ENCODE measurements at regions not wholly inside any gene's neighbourhood (a gene's known extent, or its start where the extent isn't known, plus 50 kb on each side); places are given as distances from the start of the nearest gene placed in this dataset.
"Not testable (repeated sequence)": the region's sequence is repeated elsewhere in the genome, so short reads cannot be mapped to it uniquely, and the experiment has no call there.

DNA sequence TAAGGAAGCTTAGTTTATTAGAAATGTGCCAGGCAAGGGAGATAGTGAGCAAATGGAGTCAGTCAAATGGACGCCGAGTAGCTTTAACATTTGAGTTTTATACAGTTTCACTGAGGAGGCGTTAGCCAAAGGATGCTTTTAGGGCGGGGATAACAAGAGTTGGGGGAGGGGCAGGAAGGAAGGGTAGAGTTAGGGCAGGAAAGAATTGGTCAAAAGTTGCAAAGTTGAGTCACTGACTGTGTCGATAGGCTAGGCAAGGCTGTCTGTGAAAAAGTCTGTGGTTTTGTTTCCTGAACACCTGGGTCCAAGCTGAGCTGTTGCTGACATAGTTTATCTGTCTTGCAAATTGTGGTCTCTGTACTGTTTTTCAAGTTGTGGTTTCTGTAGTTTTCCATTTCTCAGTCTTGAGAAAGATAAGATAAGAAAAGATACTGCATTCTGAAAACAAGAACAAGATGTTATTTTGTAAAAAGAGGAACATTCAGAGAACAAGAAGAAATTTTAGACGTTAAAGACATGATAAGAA lies 62.6 kb upstream of the RESF1 start:
- TF ChIP-seq, protein P1, sequence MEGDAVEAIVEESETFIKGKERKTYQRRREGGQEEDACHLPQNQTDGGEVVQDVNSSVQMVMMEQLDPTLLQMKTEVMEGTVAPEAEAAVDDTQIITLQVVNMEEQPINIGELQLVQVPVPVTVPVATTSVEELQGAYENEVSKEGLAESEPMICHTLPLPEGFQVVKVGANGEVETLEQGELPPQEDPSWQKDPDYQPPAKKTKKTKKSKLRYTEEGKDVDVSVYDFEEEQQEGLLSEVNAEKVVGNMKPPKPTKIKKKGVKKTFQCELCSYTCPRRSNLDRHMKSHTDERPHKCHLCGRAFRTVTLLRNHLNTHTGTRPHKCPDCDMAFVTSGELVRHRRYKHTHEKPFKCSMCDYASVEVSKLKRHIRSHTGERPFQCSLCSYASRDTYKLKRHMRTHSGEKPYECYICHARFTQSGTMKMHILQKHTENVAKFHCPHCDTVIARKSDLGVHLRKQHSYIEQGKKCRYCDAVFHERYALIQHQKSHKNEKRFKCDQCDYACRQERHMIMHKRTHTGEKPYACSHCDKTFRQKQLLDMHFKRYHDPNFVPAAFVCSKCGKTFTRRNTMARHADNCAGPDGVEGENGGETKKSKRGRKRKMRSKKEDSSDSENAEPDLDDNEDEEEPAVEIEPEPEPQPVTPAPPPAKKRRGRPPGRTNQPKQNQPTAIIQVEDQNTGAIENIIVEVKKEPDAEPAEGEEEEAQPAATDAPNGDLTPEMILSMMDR (IDR thresholded peaks at IDR 0.05): no peak
- no peaks in the 10 kb centered on the region for H3K9me3 ChIP-seq
- H3K4me1 ChIP-seq: no peaks in the 10 kb centered on the region
- intact Hi-C loops (cut with DNase I): no loop called here
- H3K27me3 ChIP-seq: no peaks in the 10 kb centered on the region
- H3K36me3 ChIP-seq: no peaks in the 10 kb centered on the region
- no peak overlapping the region for H3K9ac ChIP-seq (ENCODE audit: low read depth in 2 of 2, low read length in 2 of 2)
- H3K27ac ChIP-seq: peak overlapping the region; percentile 62
- no peak overlapping the region for H3K4me3 ChIP-seq
- peak; percentile 63 for DNase-seq

DNA sequence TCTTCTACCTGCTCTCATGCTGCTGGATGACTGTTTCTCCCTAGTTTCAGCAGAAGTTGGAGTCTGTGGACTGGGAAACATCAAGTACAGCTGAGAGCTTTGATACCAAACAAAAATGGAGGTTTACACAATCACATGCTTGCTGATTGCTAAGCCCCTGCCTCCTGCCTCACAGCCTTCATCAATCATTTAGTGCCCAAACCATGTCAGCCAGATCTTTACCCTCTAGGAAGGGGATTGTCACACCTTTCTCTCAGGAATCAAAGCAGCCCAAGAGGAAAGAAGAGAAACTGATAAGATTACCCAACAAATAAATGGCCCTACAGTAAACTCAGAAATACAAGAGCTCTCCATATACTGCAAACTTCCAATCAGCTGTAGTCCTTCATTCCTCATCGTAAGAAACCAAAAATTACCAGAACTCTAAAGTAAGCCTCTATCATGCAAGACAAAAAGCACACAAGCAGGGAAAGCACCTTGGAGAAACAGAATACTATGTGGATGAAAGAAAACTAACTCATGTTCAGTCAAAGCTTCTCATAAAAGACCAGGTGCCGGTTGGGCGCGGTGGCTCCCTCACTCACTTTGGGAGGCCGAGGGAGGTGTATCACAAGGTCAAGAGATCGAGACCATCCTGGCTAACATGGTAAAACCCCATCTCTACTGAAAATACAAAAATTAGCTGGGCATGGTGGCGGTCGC lies 63.6 kb upstream of the RESF1 start:
- Histone ChIP-seq H3K36me3 (no peaks in the 10 kb centered on the region), H3K4me1 (no peaks in the 10 kb centered on the region), H3K9me3 (no peaks in the 10 kb centered on the region), H3K4me3 (no peak overlapping the region), H3K27ac (peak overlapping the region; percentile 62), H3K27me3 (no peaks in the 10 kb centered on the region), H3K9ac (ENCODE audit: low read depth in 2 of 2, low read length in 2 of 2) (no peak overlapping the region)
- intact Hi-C loops (cut with DNase I): no loop called here
- TF ChIP-seq, protein P1 (IDR thresholded peaks at IDR 0.05): no peak
- no peak for DNase-seq

DNA sequence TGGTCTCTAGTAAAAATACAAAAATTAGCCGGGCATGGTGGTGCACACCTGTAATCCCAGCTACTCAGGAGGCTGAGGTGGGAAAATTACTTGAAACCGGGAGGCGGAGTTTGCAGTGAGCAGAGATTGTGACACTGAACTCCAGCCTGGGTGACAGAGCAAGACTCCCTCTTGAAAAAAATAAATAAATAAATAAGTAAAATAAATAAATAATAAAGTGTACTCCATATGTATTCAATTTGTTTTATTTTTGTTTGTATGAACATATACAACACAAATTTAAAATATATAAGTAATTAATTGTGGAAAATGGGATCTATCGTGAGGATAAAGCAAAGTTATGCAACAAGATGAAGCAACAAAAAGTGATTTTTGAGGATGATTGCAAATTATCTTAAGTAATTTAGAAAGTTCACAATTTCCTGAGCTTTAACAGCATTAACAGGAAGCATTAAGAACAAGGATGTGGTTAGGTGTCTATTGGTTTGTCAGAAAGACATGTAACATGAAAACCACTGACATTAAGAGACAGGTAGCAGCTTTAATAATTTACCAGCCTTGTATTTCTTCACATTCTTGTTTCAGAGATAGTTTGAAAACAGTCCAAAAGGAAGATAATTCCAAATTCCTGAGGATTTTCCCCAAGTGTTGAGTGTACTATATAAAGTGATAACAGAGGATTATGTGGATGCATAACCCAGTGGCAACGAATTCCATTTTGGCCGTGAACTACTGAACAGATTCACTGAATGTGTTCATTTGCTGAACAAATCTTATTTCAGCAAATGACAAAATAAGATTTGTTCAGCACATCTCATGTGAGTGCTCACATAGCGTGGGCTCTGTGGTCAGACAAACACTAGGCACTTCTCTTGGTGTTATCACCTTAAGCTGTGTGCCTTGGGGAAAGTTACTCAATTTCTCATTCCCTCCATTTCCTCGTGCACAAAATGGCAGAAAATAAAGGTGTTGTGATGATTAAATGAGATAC lies 68.6 kb upstream of the RESF1 start:
- intact Hi-C loops (cut with DNase I): no loop called here
- Histone ChIP-seq H3K36me3 (no peaks in the 10 kb centered on the region), H3K27ac (peak overlapping the region; percentile 28), H3K9ac (ENCODE audit: low read depth in 2 of 2, low read length in 2 of 2) (no peak overlapping the region), H3K27me3 (no peaks in the 10 kb centered on the region), H3K4me1 (no peaks in the 10 kb centered on the region), H3K4me3 (no peak overlapping the region), H3K9me3 (no peaks in the 10 kb centered on the region)
- TF ChIP-seq, protein P1 (IDR thresholded peaks at IDR 0.05): no peak
- DNase-seq: no peak

DNA sequence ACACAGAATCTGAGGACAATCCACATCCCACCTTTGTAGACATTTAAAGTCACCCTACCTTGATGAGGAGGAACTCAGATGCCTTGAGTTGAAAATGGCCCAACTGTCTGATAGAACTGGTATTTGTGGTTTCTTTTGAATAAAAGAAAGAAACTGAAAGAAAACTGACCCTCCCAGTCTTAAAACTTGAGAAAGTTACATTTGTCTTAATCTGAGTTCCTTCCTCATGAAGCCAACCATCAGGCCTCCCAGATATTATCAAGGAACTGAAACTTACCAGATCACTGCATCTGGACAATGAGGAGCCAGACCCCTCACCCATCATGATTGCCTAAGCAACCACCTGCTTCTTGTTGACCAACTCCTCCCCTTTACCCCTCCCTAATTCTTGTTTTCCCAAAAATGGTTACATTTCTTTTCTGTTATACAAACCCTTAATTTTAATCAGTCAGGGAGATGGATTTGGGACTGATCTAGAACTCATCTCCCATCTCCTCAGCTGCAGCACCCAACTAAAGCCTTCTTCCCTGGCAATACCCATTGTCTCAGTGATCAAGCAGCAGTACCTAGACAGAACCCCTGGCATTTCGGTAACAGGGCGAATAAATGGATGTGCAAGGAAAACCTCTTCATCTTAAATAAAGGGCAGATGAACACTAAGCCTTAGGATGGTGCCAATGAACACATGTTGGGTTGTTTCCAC lies 72.0 kb upstream of the RESF1 start:
- no peak for DNase-seq
- no peak overlapping the region for H3K9ac ChIP-seq (ENCODE audit: low read depth in 2 of 2, low read length in 2 of 2)
- H3K9me3 ChIP-seq: no peaks in the 10 kb centered on the region
- no peaks in the 10 kb centered on the region for H3K36me3 ChIP-seq
- no peak overlapping the region for H3K4me3 ChIP-seq
- TF ChIP-seq, protein P1 (IDR thresholded peaks at IDR 0.05): no peak
- intact Hi-C loops (cut with DNase I): no loop called here
- H3K27me3 ChIP-seq: no peaks in the 10 kb centered on the region
- H3K4me1 ChIP-seq: no peaks in the 10 kb centered on the region
- H3K27ac ChIP-seq: no peak overlapping the region

DNA sequence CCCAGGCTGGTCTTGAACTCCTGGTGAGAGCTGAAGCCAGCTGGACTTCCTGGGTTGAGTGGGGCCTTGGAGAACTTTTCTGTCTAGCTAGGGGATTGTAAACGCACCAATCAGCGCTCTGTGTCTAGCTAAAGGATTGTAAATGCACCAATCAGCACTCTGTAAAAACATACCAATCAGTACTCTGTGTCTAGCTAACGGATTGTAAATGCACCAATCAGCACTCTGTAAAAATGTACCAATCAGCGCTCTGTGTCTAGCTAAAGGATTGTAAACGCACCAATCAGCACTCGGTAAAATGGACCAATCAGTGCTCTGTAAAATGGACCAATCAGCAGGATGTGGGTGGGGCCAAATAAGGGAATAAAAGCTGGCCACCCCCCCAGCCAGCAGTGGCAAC lies 76.5 kb upstream of the RESF1 start:
- intact Hi-C loops (cut with DNase I); H3K36me3 ChIP-seq; H3K4me1 ChIP-seq; DNase-seq; H3K27me3 ChIP-seq; H3K4me3 ChIP-seq; H3K9ac ChIP-seq (ENCODE audit: low read depth in 2 of 2, low read length in 2 of 2); H3K27ac ChIP-seq; H3K9me3 ChIP-seq: not testable (repeated sequence)

Measured in colonic mucosa (tissue), 4 donors.